HG03175 (cell line): ENCODE measurements at regions not wholly inside any gene's neighbourhood (a gene's known extent, or its start where the extent isn't known, plus 50 kb on each side); places are given as distances from the start of the nearest gene placed in this dataset.

Experiments
- ATAC-seq: cut with Tn5 transposase; IDR thresholded peaks from one replicate; pipeline ENCODE4 v1.9.1; 2021; ENCODE audit warnings: mild to moderate bottlenecking, moderate library complexity; ENCODE audit not compliant: unreplicated experiment

- ATAC-seq = no peak
Measured at GRCh38 chrX:98516120-98516519, 1632.4 kb downstream of the RPA4 start.

GRCh38 chrX:98523026-98523425 lies 1639.3 kb downstream of the RPA4 start:
- ATAC-seq = no peak

- no peak for ATAC-seq
Measured at GRCh38 chrX:98523521-98523920, 1639.8 kb downstream of the RPA4 start.

- no peak for ATAC-seq
Measured at GRCh38 chrX:98548519-98548918, 1664.8 kb downstream of the RPA4 start.

- ATAC-seq = no peak
Measured at GRCh38 chrX:98568795-98569194, 1685.1 kb downstream of the RPA4 start.

GRCh38 chrX:98605941-98606340 lies 1722.2 kb downstream of the RPA4 start:
- no peak for ATAC-seq

- no peak for ATAC-seq
Measured at GRCh38 chrX:98607739-98608138, 1724.0 kb downstream of the RPA4 start.

GRCh38 chrX:98627645-98628044 lies 1743.9 kb downstream of the RPA4 start:
- ATAC-seq = no peak

- no peak for ATAC-seq
Measured at GRCh38 chrX:98637451-98637850, 1753.7 kb downstream of the RPA4 start.

- no peak for ATAC-seq
Measured at GRCh38 chrX:98646351-98646750, 1762.6 kb downstream of the RPA4 start.

- ATAC-seq = no peak
Measured at GRCh38 chrX:98654565-98654964, 1755.5 kb downstream of the PCDH19 start.
